HG03442 (cell line): ENCODE measurements at regions not wholly inside any gene's neighbourhood (a gene's known extent, or its start where the extent isn't known, plus 50 kb on each side); places are given as distances from the start of the nearest gene placed in this dataset.

Experiments
- ATAC-seq: cut with Tn5 transposase; IDR thresholded peaks from one replicate; pipeline ENCODE4 v1.9.1; 2021; ENCODE audit warnings: mild to moderate bottlenecking, moderate library complexity; ENCODE audit not compliant: unreplicated experiment

DNA sequence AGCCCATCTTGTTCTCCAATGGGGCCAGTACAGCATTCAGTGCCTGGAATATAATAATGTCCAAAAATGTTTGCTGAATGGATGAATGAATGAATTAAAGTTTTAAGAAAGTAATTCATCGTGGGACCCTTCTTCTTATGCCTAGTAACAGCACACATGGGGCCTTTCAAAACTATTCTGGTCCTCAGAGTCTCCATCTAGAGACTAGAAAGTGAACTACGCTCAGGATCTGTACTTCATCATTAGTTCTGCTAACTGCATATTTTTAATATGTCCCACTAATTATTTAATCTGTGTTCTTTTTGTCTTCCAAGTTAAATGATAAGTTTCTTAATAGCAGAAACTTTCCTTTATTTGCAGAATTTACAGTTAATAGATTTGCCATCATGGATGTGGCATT, 172.5 kb downstream of the SMAD2 start:
- no peak for ATAC-seq

DNA sequence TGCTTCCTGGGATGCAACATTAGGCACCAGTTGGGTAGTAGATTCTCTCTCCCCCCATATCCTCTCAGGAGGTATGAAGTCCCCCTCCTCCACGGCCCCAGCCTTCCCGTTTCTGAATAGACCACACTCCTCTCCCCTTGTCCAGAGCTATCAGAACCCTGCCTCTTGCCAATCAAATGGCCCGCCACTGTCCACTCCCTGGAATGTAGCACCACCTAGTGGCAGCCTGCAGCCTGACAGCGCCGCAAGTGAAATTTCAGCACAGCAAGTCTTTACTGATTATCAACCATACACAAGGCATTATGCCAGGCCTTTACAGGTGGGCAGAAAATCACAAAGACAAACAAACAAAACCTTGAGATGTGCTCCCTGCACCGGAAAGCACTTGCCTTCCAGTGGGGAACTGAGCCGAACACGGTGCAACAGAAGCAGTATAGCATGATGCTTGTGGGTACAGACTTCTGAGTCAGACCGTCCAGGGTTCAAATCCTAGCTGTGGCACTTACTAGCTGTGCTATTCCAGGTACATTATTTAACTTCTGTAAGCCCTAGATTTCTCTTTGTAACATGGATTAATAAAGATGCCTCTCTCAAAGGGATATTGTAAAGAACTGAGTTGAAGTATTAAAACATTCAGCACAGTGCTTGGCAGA, 174.0 kb downstream of the SMAD2 start:
- no peak for ATAC-seq

DNA sequence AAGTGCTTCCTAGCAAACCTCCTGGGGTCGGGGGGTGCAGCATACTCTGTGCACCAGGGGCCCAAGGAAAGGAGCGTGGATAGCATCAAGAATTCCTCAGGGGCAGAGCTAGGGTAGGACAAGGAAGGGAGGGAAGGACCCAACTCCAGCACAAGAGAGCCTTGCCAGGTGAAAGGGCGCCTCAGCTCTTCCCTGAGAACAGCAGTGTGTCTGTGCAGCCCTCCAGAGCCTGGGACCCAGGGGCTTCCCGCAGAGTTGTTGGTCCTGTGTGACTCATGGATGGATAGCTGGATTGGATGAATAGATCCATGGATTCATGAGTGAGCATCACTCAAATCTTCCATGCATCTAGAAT, 175.4 kb downstream of the SMAD2 start:
- ATAC-seq = no peak

DNA sequence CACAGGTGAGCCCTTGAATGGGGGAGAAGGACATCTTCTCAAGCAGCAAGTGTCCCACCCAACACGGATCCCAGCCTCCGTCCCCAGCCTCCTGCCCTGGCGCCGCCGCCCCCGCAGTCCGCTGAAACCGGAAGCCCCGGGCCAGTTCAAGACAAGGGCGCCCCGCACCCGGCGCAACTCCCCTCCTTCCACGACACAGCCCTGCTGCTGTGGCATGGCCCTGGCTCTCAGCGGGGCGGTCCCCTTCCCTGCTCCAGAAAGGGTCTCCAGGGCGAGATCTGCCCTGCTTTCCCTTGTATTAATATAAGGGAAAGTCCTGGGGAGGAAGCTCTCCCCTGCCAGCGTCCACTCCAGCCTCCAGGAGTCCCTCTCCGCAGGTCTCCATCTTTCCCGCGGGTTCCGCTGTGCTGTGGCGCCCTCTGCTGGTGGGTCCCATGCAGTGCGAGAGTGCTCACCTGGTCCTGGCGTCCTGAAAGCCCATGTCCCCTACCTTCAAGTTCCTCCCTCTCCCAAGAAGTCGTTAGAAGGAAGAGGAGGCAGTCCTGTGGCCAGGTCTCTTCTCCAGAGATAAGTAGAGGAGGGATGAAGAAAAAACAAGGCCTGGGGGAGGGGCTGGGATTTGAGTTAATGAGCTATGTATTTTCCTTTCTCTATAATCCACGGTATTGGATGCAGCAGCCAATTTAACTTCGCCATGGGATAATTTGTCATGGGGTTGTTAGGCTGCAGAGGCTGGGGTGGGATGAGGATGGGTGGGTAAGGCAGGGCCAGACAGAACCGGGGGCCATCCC, 176.0 kb downstream of the SMAD2 start:
- ATAC-seq = no peak

DNA sequence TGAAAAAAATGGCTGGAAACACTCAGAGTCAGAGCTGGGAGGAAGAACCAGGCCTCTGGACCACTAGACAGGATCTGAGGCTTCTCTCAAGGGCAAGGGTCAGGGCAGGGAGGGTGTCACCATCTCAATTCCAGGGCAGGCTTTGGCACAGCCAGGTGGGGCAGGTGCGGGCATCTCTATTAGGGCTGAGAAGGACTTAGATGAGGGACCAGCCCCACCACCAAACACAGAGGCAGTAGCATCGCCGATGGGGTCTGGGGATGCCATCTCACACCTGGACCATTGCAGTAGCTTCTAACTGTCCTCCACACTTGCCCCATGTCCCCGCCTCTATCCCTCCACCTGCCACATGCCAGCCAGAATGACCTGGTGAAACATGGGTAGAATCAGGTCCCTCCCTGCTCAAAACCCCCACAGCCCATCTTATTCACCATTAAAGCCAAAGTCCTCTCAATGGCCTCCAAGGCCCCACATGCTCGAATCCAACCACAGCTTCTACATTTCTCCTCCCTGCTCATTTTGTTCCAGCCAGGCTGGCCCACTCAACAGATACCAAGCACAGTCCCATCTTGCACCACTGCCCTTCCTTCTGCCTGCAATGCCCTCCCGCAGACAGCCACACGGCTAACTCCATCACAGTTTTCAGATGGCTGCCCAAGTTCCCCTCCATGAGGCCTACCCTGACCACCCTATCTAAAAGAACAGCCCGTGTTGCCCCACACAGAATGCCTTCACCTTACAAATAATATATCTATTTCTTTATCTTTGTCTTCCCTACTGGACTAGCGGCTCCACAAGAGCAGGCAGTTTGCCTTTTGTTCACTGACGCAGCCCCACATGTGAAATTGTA, 177.4 kb downstream of the SMAD2 start:
- ATAC-seq = no peak

DNA sequence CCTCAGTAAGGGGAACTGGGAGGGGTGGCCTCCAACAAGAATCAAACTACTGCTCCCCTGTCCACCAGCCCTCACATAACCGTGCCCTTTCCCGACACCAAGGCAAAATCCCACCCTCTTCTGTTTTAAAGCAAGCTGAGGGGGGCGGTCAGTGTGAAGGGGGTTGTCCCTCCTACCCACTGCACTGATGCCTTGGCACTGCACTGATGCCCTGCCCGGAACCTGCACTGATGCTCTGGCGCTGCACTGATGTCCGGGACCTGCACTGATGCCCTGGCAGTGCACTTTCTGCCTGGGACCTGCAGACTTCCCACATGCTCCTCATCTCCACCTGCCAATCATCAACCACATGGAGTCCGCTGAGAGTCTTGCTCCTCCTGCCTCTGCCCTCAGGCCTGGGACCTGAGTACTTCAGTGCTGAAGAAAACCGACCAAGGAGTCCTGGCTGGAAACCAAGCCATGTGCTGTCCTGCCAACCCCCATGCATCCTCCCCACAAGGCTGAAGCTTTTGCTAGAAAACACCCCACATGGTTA, 179.5 kb downstream of the SMAD2 start:
- no peak for ATAC-seq

DNA sequence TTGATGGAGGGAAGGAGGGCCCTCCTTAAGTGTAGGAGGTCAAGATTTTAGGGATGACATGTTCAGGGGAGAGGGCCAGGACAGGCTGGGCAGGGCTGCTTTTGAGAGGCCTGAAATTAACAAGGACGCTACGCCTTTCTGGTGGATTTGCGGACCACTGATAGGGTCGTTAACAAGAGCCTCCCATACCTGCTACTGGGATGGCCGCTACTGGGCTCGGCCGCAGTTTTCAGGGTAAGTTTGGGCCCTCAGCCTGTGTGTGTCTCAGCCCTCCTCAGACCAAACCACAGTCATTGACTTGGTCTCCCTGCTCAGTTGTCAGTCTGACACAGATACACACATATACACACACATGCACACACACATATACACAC, 180.9 kb downstream of the SMAD2 start:
- no peak for ATAC-seq

DNA sequence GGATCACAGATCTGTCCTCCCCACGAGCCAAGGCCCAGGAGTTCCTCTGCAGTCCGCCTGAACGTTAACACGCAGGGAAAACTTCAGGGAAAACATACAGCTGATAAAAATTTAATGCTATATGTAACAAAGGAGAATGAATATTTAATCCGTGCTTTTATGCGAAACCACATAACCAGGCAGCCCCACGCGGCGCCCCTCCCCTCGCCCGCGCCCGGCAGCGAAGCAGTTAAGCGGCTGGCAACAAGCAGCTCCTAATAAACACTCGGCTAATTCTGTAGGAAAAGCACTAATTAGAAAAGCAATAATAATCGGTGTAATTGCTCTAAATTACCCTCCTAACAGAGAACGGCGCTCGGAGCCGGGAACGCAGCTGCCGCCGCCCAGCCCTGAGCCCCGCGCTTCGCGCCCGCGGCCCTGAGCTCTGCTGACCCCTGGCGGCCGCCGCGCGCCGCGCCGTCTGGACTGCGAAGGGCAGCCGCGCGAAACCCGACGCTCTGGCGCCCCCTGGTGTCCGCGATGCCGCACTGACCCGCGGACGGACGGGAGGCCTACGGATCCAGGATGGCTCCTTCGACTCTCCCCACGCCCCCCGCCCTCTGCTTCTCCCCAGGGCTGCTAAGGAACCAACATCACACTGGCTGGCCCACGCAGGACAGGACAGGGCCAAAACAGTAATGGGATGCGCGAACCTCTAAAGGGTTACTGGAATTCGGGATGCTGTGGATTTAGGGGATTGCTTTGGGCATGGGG, 181.4 kb downstream of the SMAD2 start:
- peak; percentile 76 for ATAC-seq

DNA sequence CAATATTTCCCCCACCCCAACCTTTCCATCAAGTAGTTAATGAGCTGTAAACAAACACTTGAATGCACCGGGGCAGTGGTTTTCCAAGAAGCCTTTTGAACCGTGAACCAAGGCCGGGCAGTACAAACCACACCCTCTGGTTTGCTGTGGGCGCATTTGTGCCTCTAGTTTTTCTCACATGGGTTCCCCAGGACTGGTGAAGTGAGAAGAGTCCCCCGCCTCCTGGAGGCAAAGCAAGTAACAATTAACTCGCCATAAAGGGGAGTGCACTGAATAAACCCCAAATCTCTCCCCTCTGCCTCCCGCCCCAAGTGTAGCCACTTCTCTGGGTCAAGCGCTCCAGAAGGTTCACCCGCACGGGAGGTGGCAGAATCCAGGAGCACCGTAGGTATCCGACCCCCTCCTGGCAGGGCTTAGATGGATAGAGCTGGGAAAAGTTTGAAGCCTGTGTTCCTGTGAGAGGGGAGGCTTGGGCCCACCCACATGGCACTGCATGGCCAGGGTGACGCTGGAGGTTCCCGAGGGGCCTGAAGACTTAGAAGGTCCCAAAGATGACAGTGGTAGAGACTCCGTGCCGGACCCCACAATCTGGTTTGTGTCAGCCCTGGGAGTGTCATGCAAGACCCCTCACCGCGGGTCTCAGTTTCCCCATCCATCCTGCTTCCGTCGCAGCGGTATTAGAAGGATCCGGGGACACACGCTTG, 182.2 kb downstream of the SMAD2 start:
- ATAC-seq = no peak

DNA sequence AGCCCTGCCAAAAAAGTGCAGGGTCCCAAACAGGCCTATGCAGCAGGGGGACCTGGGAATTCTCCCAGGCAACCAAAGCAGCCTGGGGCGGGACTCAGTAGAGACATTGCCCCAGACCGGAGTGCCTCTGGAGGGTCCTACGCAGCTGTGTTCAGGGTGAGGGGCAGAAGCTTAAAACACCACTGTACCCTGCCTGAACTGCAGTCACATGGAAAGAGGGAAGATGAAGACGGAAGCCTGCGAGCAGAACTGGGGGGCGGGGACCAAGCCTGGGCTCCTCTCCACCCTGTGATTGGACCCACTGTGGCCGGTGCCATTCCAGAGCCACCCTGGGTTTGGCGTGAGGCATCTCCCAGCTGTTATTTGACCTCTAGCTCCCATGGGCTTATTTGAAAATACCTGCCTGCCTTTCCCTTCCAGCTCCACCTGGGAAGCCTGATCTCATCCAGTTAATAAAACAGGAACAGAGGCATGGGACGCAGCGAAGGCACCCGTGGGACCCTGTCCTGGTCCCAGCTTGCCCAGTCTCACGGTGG, 183.1 kb downstream of the SMAD2 start:
- ATAC-seq = no peak

DNA sequence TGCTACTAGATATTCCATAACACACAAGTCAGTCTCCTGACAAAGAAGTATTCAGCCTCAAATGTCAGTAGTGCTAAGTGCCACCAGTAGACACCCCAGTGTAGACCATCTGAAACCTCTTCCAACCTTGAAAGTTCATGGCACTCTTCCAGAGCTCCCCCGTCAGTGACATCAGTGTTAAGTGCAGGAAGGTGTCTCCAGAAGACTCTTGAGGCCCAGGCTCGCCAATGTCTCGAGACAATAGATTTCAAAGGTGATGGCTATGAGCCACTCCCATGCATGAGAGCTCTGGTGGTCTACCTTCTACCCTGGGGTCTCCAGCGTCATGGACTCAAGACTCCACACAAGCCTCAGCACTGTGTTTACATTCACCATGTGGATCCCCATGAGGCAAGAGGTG, 183.8 kb downstream of the SMAD2 start:
- no peak for ATAC-seq

DNA sequence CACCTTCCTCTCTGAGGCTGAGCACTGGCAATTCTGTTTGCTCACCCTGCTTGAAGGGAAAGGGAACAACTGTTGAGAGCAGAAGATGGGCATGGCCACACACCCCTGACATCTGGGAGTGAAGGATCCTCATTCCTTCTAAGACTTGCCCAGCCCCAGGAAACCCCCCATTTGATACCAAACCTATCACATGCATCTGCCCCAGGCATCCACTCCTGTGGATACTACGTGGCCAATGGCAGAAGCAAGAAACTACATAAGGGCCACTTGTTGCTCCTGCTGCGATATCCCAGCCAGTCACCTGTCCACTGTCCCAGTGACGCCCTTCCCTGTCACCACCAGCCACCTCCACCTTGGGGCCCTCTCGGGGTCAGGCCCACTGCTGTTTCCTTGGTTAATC, 185.2 kb downstream of the SMAD2 start:
- no peak for ATAC-seq

DNA sequence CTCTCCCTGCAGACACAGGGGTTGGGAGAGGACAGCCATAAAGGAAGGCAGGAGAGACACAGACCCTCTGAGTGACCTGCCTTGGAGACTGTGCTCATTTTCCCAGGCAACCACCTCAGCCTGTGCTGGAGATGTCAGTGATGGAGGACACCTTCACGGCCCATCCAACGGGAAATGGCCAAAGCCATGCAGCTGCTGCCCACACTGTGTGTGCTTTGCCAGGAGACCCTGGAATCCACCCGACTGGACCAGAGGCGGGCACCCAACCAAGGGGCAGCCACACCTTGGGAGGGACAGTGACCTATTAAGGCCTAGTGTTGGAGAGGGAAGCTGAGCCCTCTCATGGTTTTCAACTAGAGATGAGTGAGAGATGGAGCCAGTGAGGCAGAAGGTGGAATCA, 192.5 kb downstream of the SMAD2 start:
- no peak for ATAC-seq

DNA sequence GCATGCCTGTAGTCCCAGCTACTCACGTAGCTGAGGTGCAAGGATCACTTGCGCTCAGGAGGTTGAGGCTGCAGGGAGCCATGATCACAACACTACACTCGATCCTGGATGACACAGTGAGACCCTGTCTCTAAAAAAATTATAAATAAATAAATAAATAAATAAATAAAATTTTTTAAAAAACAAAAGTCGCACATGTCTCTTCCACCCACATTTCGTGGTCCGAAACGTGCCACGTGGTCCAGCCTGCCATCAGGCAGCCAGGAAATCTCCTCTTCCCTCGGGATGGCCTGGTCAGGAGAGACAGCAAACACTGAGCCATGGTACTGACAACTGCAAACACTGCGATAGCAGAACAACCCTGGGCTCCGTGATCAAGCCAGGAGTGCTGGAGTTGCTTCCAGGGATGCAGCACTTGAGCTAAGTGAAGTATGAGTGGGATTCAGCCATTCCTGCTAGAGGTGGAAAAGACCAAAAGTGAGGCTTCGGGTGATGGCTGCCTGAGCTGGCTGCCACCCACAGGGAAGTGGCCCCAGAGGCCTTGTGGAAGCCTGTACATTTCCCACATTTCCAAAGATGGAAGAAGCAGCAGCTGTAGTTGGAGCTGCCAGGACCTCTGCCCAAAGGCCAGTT, 193.1 kb downstream of the SMAD2 start:
- ATAC-seq = no peak

DNA sequence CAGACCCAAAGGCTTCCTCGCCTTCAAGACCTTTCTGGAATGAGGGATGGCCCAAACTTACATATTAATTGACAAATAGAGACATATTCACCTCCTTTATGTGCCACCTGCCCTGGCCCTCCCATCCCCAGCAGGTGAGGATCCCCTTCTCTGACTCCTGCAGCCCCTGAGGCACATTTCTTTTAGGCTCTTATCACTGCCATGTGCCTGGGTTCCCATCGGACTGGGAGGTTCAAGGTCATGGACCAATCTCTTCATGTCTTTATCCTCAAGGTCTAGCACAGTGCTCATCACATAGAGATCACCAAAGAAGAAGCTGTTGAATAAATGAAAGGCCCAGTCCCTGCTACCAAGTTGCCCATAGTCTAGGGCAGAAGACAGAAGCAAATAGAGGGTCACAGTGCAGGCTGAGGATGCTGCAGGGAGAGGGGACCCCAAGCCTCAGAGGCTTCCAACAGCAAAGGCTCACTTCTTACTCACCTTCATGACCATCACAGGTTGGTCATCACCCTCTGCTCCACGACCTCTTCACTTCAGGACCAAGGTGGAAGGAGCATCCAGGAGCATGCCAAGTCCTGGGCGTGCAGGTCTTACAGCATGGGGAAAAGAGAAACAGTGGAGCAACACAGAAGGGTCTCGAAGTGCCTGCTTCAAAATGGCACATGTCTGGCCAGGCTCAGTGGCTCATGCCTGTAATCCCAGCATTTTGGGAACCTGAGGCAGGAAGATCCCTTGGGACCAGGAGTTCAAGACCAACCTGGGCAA, 193.9 kb downstream of the SMAD2 start:
- ATAC-seq = no peak

DNA sequence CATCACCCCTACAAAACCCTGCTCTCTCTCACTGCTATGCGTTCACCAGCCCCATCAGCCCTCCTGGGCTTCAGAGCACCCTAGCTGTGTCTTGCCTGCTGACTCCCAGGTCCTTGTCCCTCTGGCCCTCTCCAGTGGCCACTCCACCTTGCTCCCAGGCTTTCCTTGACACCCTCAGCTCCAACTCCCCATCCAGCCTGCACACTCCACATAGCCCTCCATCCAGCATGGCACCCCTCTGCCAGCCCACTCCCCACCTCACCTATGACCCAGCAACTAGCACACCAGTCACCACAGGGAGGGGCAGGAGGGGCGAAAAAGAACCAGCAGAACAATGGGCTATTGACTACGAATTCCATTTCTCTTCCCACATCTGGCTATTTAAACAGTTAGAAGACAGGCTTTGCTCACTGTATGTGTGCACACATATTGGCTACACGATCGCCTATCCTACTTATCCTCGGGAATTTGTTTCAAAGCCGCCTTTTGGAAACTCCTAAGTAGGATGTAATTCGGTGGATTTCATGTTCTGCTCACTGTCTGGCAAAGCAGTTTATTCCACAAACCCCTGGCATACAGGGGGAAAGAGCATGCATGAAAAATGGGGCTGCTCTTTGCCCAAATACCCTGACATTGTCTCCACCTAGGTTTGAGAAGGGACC, 195.3 kb downstream of the SMAD2 start:
- no peak for ATAC-seq

DNA sequence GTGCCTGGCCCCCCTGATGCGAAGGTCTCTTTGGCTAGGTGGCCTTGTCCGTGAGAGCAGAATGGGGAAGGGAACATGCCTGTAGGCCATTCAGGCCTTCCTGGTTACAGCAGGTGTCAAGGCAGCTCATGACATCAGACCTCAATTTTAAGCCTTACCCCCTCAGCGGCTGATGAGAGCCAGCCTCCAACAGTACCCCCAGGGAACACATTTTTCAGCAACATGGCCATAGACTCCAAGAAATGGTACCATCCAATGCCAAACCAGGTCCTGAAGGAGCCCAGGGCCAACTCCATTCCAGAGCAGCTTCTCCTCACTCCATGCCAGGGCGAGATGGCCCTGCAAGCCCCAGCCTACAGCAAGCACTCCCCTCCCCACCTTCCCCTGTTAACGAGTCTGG, 199.2 kb downstream of the SMAD2 start:
- ATAC-seq = no peak

DNA sequence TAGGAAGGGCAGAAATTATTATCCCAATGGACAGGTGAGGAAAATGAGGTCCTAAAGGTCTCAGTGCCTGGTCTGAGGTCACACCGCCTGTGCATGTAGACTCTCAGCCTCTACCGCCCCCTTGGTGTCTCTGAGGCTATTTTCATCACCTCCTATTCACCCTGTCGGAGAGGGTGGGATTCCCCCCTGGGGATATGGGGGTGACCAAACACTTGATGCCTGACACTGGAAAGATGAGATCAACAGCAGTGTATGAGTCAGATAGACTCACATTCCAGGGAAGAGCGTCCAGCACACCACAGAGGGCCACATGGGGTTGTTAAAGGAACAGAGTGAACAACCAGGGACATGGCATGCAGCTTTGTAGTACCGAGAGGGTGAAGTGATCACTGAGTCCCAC, 199.7 kb downstream of the SMAD2 start:
- ATAC-seq = no peak
